GM23338 (cell line): ENCODE measurements at regions not wholly inside any gene's neighbourhood (a gene's known extent, or its start where the extent isn't known, plus 50 kb on each side); places are given as distances from the start of the nearest gene placed in this dataset.

Source experiments
- CREB1 ChIP-seq: fragments of 250-450 bp; sonication (Bioruptor Pico); IDR thresholded peaks from 2 replicates; pipeline ENCODE4 v1.5.0; 2020; ENCODE audit warnings: low read depth, mild to moderate bottlenecking, moderate library complexity
- CTCF ChIP-seq, 2 experiments: fragments of 200-600 bp in 1 of 2; sonication (generic) in 1 of 2; conservative IDR thresholded peaks; 2 replicates each; pipeline versions ENCODE4 v1.5.1 to v1.6.1; 2016 to 2017; ENCODE audit warnings: antibody characterized with exemption in 2 of 2, low read depth in 2 of 2, mild to moderate bottlenecking in 2 of 2, moderate library complexity in 1 of 2
- EZH2 ChIP-seq: fragments of 200-600 bp; sonication (generic); IDR thresholded peaks from one replicate; pipeline ENCODE4 v1.8.0; 2017; ENCODE audit warnings: antibody characterized with exemption, mild to moderate bottlenecking, low read depth; ENCODE audit not compliant: unreplicated experiment
- EZH2phosphoT487 ChIP-seq: fragments of 200-600 bp; sonication (generic); IDR thresholded peaks from one replicate; pipeline ENCODE4 v1.8.1; 2018; ENCODE audit warnings: antibody characterized with exemption; ENCODE audit not compliant: unreplicated experiment
- POLR2AphosphoS5 ChIP-seq: IDR thresholded peaks from 2 replicates; pipeline ENCODE4 v1.6.1; 2016; ENCODE audit warnings: antibody characterized with exemption, low read depth
- TF ChIP-seq, protein P1 (sequence below): IDR thresholded peaks from one replicate; pipeline ENCODE4 v1.6.1; 2018; ENCODE audit warnings: antibody characterized with exemption; ENCODE audit not compliant: unreplicated experiment

DNA sequence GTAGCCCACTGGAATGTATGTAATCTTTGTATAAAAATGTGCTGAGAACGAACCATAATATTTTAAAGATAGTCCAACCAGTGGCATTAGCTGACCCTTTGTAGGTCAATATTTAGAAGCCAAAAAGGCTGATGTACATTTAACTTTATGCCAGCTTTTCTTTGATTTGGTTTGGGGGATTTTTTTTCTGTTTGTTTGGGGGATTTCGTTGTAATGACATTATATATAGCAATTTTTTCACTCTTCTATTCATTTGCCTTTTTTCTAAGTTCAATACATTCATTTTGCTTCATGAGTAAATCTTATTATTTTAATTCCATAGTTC is 382.0 kb upstream of the NOCT start:
- TF ChIP-seq CTCF (conservative IDR thresholded peaks at IDR 0.05; ENCODE audit: low read depth in 2 of 2), result no peak
- no peak for TF ChIP-seq EZH2phosphoT487
- TF ChIP-seq EZH2, result no peak
- no peak for TF ChIP-seq POLR2AphosphoS5
- TF ChIP-seq, protein P1, sequence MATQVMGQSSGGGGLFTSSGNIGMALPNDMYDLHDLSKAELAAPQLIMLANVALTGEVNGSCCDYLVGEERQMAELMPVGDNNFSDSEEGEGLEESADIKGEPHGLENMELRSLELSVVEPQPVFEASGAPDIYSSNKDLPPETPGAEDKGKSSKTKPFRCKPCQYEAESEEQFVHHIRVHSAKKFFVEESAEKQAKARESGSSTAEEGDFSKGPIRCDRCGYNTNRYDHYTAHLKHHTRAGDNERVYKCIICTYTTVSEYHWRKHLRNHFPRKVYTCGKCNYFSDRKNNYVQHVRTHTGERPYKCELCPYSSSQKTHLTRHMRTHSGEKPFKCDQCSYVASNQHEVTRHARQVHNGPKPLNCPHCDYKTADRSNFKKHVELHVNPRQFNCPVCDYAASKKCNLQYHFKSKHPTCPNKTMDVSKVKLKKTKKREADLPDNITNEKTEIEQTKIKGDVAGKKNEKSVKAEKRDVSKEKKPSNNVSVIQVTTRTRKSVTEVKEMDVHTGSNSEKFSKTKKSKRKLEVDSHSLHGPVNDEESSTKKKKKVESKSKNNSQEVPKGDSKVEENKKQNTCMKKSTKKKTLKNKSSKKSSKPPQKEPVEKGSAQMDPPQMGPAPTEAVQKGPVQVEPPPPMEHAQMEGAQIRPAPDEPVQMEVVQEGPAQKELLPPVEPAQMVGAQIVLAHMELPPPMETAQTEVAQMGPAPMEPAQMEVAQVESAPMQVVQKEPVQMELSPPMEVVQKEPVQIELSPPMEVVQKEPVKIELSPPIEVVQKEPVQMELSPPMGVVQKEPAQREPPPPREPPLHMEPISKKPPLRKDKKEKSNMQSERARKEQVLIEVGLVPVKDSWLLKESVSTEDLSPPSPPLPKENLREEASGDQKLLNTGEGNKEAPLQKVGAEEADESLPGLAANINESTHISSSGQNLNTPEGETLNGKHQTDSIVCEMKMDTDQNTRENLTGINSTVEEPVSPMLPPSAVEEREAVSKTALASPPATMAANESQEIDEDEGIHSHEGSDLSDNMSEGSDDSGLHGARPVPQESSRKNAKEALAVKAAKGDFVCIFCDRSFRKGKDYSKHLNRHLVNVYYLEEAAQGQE, result no peak
- no peak for TF ChIP-seq CREB1 (CRISPR knock-in tag)
